Germinal center (tissue), 1 donor: ENCODE measurements at regions not wholly inside any gene's neighbourhood (a gene's known extent, or its start where the extent isn't known, plus 50 kb on each side); places are given as distances from the start of the nearest gene placed in this dataset.
A peak's percentile ranks its signal among the peaks of the same experiment; 100 is the strongest.
"Not testable (repeated sequence)": the region's sequence is repeated elsewhere in the genome, so short reads cannot be mapped to it uniquely, and the experiment has no call there.

Experiments used
- DNase-seq: peaks from one replicate; pipeline ENCODE4 v3.0.0; 2012; ENCODE audit warnings: mixed read lengths, low spot score

- not testable (repeated sequence) for DNase-seq
Measured at GRCh38 chr18:7178568-7178967, 52.3 kb upstream of the LRRC30 start.

- peak; percentile 8 for DNase-seq
Measured at GRCh38 chr18:7177116-7177744, 53.7 kb upstream of the LRRC30 start.

GRCh38 chr18:7174344-7175095 is 56.4 kb upstream of the LRRC30 start:
- DNase-seq: no peak

- no peak for DNase-seq
Measured at GRCh38 chr18:7173216-7173615, 55.6 kb upstream of the LAMA1 start.

- DNase-seq: no peak
Measured at GRCh38 chr18:7172611-7173010, 55.0 kb upstream of the LAMA1 start.

- no peak for DNase-seq
Measured at GRCh38 chr18:7170292-7170691, 52.7 kb upstream of the LAMA1 start.

GRCh38 chr18:7169601-7170000 is 52.0 kb upstream of the LAMA1 start:
- DNase-seq: no peak

GRCh38 chr18:7168408-7168807 is 50.8 kb upstream of the LAMA1 start:
- DNase-seq: no peak
